DMS114 treated with DMSO at 0.1 percent for 48 hours (cell line): ENCODE measurements at regions not wholly inside any gene's neighbourhood (a gene's known extent, or its start where the extent isn't known, plus 50 kb on each side); places are given as distances from the start of the nearest gene placed in this dataset.
"Not testable (repeated sequence)": the region's sequence is repeated elsewhere in the genome, so short reads cannot be mapped to it uniquely, and the experiment has no call there.

Experiments used
- DNase-seq: peaks from one replicate; lab custom pipeline; 2025; ENCODE audit not compliant: unreplicated experiment; lab: John Stamatoyannopoulos, UW

- DNase-seq = no peak
These were observed 1195.9 kb upstream of the ACO1 start for GRCh38 chr9:31188496-31188895.

DNA sequence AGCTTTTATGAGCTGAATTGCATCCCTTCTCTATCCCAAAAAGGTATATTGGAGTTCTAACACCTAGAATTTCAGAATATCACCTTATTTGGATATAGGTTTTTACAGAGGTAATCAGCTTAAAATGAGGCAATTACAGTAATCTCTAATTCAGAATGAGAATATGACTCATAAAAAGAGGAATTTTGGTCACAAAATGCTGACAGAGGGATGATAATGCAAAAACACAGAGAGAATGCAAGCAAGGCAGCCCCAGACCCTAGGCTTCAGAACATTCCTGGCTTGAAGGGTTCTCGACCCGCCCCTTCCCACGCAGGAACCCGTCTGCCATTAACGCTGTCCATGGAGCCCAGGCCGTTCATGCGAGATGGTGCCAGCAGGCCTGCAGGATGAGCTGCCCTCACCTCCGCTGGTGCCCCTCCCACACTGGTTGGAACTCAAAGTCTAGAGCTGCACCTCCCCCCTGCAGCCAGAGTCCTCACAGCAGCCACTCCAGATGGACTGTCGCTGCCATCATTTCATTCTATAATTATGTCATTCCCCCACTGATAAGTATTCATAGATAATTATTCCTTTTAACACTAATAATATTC lies 1173.4 kb upstream of the ACO1 start:
- DNase-seq = no peak

- not testable (repeated sequence) for DNase-seq
These were observed 1154.5 kb upstream of the ACO1 start for GRCh38 chr9:31229976-31230375.

DNA sequence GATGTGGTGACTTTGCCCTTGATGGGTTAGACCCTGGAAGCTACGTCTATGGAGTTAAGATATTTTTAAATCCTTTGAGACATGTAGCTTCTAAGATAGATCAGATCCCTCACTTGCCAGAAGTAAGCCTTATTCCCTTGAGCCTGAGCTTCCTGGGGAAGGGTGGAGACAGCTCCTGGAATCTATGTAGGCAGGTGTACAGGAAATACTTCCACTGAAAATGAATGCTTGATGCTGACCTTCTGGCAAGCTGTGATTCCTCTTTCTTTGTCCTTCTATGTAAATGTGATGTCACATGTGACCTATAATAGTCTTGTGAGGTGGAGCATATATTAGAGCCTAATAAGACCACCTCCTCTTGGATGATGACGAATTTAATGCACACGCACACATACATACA lies 1152.0 kb upstream of the ACO1 start:
- DNase-seq = no peak

DNA sequence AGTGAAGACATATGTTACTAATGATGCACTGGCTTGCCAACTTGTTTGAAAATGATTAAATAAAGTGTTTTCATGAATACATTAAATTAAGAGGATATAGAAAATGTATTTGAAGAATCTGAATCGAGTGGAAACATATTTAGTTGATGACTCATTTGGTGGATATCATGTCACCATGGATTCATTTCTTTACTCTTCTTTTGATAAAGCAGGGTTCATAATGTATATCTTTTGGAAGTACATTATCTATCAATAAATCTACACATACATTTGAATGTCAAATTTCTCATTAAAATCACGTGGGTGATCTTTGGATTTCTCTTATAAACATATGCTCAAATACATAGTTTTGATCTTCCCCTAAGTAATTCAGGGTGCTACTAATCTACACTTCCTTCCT lies 1148.1 kb upstream of the ACO1 start:
- no peak for DNase-seq

DNA sequence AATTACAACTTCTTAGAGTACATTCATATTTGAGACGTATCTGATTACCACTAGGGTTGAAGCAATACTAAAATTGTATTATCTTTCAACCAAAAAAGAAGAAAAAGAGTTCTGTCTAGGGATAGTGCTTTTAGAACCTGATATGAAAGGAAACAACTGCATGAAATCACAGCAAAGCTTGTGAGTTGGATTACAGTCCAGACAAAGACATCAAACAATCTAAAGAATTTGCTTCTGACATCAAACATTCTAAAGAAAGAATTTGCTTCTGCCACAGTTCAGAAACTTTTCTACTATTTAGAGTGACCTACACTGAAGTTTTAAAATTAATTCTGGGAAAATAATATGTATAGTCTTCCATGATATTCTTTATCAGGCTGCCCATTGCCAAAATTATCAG lies 1141.1 kb upstream of the ACO1 start:
- DNase-seq = no peak

GRCh38 chr9:31248156-31248555 lies 1136.3 kb upstream of the ACO1 start:
- no peak for DNase-seq

DNA sequence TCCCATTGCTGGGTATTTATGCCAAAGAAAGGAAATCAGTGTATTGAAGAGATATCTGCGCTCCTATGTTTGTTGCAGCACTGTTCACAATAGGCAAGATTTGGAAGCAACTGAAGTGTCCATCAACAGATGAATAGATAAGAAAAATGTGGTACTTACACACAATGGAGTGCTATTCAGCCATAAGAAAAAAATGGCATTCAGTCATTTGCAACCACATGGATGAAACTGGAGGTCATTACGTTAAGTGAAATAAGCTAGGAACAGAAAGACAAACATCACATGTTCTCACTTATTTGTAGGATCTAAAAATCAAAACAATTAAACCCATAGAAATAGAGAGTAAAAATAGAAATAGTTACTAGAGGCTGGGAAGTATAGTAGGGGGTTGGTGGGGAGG lies 1133.1 kb upstream of the ACO1 start:
- no peak for DNase-seq

- no peak for DNase-seq
These were observed 1130.4 kb upstream of the ACO1 start for GRCh38 chr9:31253800-31254762.

- DNase-seq = no peak
These were observed 1129.2 kb upstream of the ACO1 start for GRCh38 chr9:31255211-31255610.

DNA sequence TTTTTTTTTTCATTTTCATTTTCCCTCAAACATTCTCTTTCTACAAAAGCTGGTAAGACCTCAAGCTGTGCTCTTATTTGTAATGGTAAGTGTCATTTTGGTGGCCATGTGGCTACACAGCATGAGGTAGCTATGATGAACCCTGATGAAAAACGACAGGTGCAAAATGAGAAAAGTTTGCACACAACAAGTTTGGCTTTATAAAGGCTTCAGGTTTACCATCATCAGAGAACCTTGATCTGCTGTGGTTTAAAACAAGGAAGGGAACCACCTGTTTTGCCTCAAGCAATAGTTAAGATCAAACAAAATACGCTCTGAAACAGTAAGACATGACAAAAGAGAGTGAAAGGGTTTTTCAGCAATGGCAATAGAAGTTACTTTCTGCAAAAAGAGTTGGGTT lies 1124.6 kb upstream of the ACO1 start:
- no peak for DNase-seq

- DNase-seq = no peak
These were observed 1111.8 kb upstream of the ACO1 start for GRCh38 chr9:31272456-31273295.

DNA sequence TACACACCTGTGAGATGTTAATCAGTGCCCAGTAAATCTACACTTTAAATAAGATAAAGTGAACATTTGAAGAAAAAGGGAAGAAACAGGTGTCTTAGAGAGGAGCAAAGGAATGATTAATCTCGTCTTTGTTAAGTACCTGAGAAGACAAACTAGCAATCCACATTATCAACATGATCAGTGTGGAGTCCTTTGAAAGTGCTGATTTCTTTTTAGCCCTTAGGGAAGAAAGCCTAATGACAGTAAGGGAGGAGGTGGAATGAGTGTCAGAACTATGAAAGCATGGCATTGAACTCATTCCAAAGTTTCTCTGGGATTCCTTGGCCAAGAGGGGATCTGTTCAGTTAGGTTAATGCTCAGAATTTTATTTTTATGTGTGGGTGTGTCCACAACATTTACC lies 1109.0 kb upstream of the ACO1 start:
- DNase-seq = no peak

DNA sequence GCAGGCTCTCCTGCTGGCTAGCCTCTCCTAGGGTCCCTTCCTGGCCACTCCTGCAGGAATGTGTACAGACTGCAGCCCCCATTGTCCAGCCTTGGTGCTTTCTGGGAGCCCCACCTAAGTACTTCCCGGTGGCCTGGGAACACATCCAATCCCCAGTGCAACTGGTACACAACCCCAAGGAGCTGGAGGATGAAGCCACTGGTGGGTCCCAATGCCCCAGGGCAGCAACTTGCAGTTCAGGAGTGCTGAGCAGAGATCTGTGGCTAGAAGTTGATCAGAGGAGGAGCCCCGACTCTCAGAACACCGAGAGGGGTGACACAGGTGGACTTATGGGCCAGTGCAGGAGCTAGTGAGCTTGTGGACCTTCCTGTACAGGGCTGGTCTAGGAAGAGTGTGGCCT lies 1093.7 kb upstream of the ACO1 start:
- no peak for DNase-seq

DNA sequence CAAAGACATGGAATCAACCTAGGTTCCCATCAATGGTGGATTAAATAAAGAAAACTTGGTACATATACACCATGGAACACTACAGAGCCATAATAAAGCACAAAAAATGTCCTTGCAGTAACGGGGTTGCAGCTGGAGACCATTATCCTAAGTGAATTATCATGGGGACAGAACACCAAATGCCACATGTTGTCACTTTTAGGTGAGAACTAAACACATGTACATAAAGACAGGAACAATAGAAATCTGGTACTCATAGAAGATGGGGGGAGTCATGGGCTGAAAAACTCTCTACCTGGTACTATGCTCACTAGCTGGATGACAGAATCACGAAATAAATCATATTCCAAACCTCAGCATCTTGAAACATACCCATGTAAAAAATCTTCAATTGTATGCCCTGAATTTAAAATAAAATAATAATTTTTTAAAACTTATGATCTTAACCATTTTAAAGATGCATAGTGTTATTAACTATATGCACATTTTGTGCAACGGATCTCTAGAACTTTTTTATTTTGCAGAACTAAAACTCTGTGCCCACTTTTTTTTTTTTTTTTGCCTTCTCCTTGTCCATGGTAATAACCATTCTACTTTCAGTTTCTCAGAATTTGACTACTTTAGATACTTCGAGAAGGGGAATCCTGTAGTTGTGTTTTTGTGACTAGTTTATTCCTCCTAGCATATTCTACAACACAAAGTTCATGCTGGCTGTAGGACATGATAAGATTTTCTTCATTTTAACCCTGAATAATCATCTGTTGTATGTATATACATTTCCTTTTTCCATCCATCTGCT lies 1081.6 kb upstream of the ACO1 start:
- DNase-seq = no peak

DNA sequence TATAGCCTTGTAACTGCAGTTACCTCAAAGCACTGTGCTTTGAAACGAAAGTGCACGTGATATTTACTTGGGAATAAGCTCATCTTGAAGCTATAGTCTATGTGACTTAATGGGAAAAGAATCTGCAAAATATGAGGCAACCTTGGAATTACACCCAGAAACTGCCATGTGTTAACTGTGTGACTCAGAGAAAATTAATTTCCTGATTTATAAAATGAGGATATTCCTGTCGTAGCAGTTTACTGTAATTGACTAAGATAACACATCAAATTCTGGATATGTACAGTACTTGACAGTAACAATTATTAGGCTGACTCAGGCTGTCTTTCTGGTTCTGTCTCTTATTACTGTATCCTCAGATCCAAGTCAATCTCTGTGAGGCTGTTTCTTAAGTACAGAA lies 1079.9 kb upstream of the ACO1 start:
- no peak for DNase-seq

DNA sequence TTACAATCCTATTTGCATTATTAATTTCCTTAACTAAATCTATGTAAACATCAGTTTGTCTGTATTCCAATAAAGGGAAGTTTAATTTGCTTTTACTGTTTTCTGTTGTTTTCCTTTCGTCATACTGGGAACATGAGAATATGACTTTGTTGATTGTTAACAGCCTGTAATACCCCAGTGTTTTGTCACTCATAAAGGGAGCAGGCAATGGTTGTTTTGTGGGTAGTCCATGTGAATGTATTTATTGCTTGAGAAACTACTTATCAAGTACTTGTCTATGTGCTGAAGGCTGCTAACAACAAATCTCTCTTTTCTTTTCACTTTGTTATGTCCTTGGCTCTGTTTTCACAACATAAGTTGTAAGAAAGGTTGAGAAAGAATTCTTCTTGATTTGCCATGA lies 1070.2 kb upstream of the ACO1 start:
- DNase-seq = no peak

GRCh38 chr9:31320494-31320893 lies 1063.9 kb upstream of the ACO1 start:
- DNase-seq = no peak

DNA sequence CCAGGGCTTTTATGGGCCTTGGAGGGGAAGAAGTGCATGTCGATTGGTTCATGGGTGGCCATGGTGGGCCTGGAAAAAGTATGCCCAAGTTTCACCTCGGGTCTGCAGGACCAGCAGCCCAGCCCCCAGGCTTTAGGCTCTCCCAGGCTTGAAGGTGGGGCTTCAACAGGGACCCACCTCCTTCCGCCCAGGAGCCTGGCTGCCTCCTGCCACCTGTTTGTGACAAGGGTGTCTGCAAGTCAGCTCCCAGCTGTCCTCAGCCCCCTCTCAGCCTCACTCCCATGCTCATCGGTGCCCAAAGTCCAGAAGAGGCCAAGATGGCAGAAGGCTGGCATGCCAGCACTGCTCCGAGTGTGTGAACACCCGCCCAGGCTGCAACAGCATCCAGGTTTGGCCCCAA lies 1063.2 kb upstream of the ACO1 start:
- no peak for DNase-seq

DNA sequence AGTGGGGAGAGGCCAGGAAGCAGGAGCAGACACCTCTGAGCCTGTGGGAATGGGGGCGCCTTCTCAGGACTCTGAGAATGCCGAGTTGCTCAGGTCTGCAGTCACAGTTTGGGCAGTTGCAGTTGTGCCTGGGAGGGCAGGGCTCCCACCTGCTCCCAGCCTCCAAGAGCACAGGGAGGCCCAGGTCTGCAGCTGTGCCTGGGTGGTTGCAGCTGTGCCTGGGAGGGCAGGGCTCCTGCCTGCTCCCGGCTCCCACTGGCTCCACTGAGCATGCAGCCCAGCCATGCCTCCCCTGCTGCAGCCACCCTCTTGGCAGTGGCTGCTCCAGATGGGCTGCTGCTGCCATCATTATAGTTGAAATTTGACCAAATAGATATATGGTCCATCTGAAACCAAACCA lies 1062.8 kb upstream of the ACO1 start:
- no peak for DNase-seq
